Right lobe of liver (tissue), 6 donors: ENCODE measurements at regions not wholly inside any gene's neighbourhood (a gene's known extent, or its start where the extent isn't known, plus 50 kb on each side); places are given as distances from the start of the nearest gene placed in this dataset.

Experiments used
- ATAC-seq, 4 donors: fragments of 200-7000 bp; cut with Tn5 transposase; one replicate each; pipeline ENCODE4 v1.9.1; 2020; ENCODE audit warnings: mild to moderate bottlenecking in 4 of 4, moderate library complexity in 4 of 4
- DNase-seq, 3 donors: peaks; one replicate each; pipeline ENCODE4 v3.0.0-alpha.2; 2020
- H3K27ac ChIP-seq, 3 donors: fragments of 200-600 bp; one replicate each; pipeline ENCODE4 v1.8.0; 2022
- H3K27me3 ChIP-seq, 2 donors: fragments of 200-600 bp; one replicate each; pipeline ENCODE4 v1.8.0; 2022
- H3K36me3 ChIP-seq, 4 donors: fragments of 200-600 bp; sonication (generic) in 1 of 4; one replicate each; pipeline versions ENCODE4 v1.5.1 to v1.8.0; 2017 to 2022; ENCODE audit warnings: control low read depth in 1 of 4
- H3K4me1 ChIP-seq, 4 donors: fragments of 200-600 bp; sonication (generic) in 1 of 4; one replicate each; pipeline versions ENCODE4 v1.5.1 to v1.8.0; 2017 to 2022; ENCODE audit warnings: control low read depth in 1 of 4
- H3K4me3 ChIP-seq, 3 donors: fragments of 200-600 bp; one replicate each; pipeline ENCODE4 v1.8.0; 2022
- H3K9me3 ChIP-seq, 4 donors: fragments of 200-600 bp; sonication (generic) in 1 of 4; one replicate each; pipeline versions ENCODE4 v1.5.1 to v1.8.0; 2017 to 2022; ENCODE audit warnings: control low read depth in 1 of 4
- POLR2A ChIP-seq: fragments of 450-650 bp; IDR thresholded peaks from one replicate; pipeline ENCODE4 v1.6.1; 2017; ENCODE audit warnings: antibody characterized with exemption, mild to moderate bottlenecking
- WGBS: methylation state at CpG from one replicate; pipeline ENCODE4 v1.1.6; 2018; ENCODE audit warnings: low coverage, low lambda C conversion rate; ENCODE audit not compliant: insufficient coverage; ENCODE audit errors: missing lambda C conversion rate; 5-methylcytosine and 5-hydroxymethylcytosine counted together
- intact Hi-C, 2 donors: fragments of 100-400 bp; cut with DNase I; formaldehyde crosslinking; loops; one replicate each; pipeline versions ENCODE4 v1.11.2 to v1.14.1; 2022
- TF ChIP-seq, protein P1 (sequence below), 4 donors: fragments of 200-600 bp in 3 of 4; fragments of 450-650 bp in 1 of 4; IDR thresholded peaks; one replicate each; pipeline versions ENCODE4 v1.5.1 to v1.8.0; 2016 to 2022; ENCODE audit warnings: antibody characterized with exemption in 4 of 4, mild to moderate bottlenecking in 2 of 4
- donor health status: DM: no; HTN: yes; CAD: no.
- donor health status: DM: no; HTN: no; CAD: no.
- donor health status: DM: no; HTN: no; CAD: no.
- donor health status: DM: no; HTN: yes; CAD: no.
- donor health status: DM: no; HTN: yes; CAD: no.

GRCh38 chr12:75571656-75572205, 60.3 kb upstream of the KRR1 start:
- ATAC-seq (no peak), DNase-seq (no peak)
- H3K27me3 ChIP-seq, result no peaks in the 10 kb centered on the region
- no peaks in the 10 kb centered on the region for H3K36me3 ChIP-seq
- no peaks in the 10 kb centered on the region for H3K9me3 ChIP-seq
- intact Hi-C loops, result no loop called here
- no peak for TF ChIP-seq POLR2A
- TF ChIP-seq, protein P1, sequence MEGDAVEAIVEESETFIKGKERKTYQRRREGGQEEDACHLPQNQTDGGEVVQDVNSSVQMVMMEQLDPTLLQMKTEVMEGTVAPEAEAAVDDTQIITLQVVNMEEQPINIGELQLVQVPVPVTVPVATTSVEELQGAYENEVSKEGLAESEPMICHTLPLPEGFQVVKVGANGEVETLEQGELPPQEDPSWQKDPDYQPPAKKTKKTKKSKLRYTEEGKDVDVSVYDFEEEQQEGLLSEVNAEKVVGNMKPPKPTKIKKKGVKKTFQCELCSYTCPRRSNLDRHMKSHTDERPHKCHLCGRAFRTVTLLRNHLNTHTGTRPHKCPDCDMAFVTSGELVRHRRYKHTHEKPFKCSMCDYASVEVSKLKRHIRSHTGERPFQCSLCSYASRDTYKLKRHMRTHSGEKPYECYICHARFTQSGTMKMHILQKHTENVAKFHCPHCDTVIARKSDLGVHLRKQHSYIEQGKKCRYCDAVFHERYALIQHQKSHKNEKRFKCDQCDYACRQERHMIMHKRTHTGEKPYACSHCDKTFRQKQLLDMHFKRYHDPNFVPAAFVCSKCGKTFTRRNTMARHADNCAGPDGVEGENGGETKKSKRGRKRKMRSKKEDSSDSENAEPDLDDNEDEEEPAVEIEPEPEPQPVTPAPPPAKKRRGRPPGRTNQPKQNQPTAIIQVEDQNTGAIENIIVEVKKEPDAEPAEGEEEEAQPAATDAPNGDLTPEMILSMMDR (IDR thresholded peaks at IDR 0.05), result no peak
- H3K4me1 ChIP-seq, result no peaks in the 10 kb centered on the region
- 63% methylated on average over 2 of the region's 2 CpGs for WGBS
- no peak overlapping the region for H3K4me3 ChIP-seq
- H3K27ac ChIP-seq, result no peak overlapping the region

- no peaks in the 10 kb centered on the region for H3K36me3 ChIP-seq
- no peaks in the 10 kb centered on the region for H3K27me3 ChIP-seq
- no peaks in the 10 kb centered on the region for H3K9me3 ChIP-seq
- ATAC-seq, result no peak
- no peaks in the 10 kb centered on the region for H3K4me1 ChIP-seq
- H3K4me3 ChIP-seq, result no peak overlapping the region
- no peak overlapping the region for H3K27ac ChIP-seq
- 66% methylated on average over 3 of the region's 3 CpGs for WGBS
- no peak for DNase-seq
- intact Hi-C loops, result no loop called here
- TF ChIP-seq, protein P1 (IDR thresholded peaks at IDR 0.05), result no peak
- TF ChIP-seq POLR2A, result no peak
Observed at GRCh38 chr12:75571204-75571603, 59.8 kb upstream of the KRR1 start.

DNA sequence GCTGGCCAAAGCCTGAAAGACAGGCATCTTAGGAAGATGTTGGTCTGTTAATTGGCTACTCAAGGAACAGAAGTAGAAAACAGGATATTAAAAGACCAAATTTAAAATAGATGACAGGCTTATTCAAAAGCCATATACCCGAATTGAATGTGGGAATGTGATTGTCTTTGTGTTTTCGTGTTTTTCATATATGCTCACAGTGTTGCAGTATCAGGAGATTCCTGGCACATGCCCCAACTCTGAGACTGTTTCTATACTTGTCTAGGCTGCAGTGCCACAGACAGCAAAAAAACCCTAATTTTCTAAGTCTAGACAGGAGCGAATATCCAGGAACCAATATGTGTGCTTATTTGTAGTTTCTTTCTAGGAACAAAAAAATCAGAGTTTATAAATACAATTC, 57.4 kb upstream of the KRR1 start:
- H3K9me3 ChIP-seq, result no peaks in the 10 kb centered on the region
- intact Hi-C loops, result no loop called here
- TF ChIP-seq, protein P1 (IDR thresholded peaks at IDR 0.05), result no peak
- no peak for TF ChIP-seq POLR2A
- 63% methylated on average over 3 of the region's 3 CpGs for WGBS
- H3K36me3 ChIP-seq, result no peaks in the 10 kb centered on the region
- ATAC-seq (no peak), DNase-seq (no peak)
- H3K4me3 ChIP-seq, result no peak overlapping the region
- no peak overlapping the region for H3K27ac ChIP-seq
- no peaks in the 10 kb centered on the region for H3K27me3 ChIP-seq
- no peaks in the 10 kb centered on the region for H3K4me1 ChIP-seq

GRCh38 chr12:75568393-75568792, 57.0 kb upstream of the KRR1 start:
- H3K4me3 ChIP-seq, result no peak overlapping the region
- no peak for DNase-seq
- no peaks in the 10 kb centered on the region for H3K36me3 ChIP-seq
- no peak for ATAC-seq
- no peaks in the 10 kb centered on the region for H3K9me3 ChIP-seq
- H3K4me1 ChIP-seq, result no peaks in the 10 kb centered on the region
- TF ChIP-seq POLR2A, result no peak
- TF ChIP-seq, protein P1 (IDR thresholded peaks at IDR 0.05), result no peak
- H3K27me3 ChIP-seq, result no peaks in the 10 kb centered on the region
- no peak overlapping the region for H3K27ac ChIP-seq
- intact Hi-C loops, result no loop called here
- WGBS, result 65% methylated on average over 4 of the region's 4 CpGs

DNA sequence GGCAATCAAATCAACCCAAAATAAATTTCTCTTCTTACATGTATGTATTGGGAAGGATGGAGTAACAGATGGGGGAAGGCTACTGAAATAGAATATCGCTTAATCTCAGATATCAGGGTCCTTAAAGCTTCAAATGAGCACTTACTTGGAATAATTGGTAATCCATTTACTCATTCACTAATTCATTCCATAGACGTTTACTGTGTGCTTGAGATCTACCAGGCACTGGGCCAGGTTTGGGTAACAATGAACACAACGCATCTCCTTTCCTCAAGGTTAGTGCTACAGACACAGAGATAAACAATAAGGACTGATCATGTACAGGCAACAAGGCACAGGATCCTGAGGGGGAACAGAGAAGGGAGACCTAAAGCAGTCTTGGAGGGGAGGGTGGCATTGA, 54.4 kb upstream of the KRR1 start:
- Histone ChIP-seq H3K36me3 (no peaks in the 10 kb centered on the region), H3K9me3 (no peaks in the 10 kb centered on the region), H3K4me3 (no peak overlapping the region), H3K27me3 (no peaks in the 10 kb centered on the region), H3K4me1 (no peaks in the 10 kb centered on the region), H3K27ac (no peak overlapping the region)
- no peak for DNase-seq
- 79% methylated on average over 3 of the region's 3 CpGs for WGBS
- intact Hi-C loops, result no loop called here
- no peak for TF ChIP-seq POLR2A
- TF ChIP-seq, protein P1 (IDR thresholded peaks at IDR 0.05), result no peak
- ATAC-seq, result no peak
